Progenitor cell of endocrine pancreas (in vitro differentiated cells): ENCODE measurements at regions not wholly inside any gene's neighbourhood (a gene's known extent, or its start where the extent isn't known, plus 50 kb on each side); places are given as distances from the start of the nearest gene placed in this dataset.
"Not testable (repeated sequence)": the region's sequence is repeated elsewhere in the genome, so short reads cannot be mapped to it uniquely, and the experiment has no call there.

Experiments
- DNase-seq: peaks from one replicate; pipeline ENCODE4 v3.0.0; 2021; ENCODE audit warnings: low spot score; ENCODE audit not compliant: unreplicated experiment
- H3K27ac Mint-ChIP-seq: 2 replicates; pipeline ENCODE4 v1.8.0; 2021; ENCODE audit warnings: mild to moderate bottlenecking, moderate library complexity, mixed read lengths
- H3K27me3 Mint-ChIP-seq: 2 replicates; pipeline ENCODE4 v1.8.0; 2021; ENCODE audit warnings: mixed read lengths
- H3K36me3 Mint-ChIP-seq: 2 replicates; pipeline ENCODE4 v1.8.0; 2022; ENCODE audit warnings: mixed read lengths; ENCODE audit not compliant: insufficient read depth
- H3K4me1 Mint-ChIP-seq: 2 replicates; pipeline ENCODE4 v1.8.0; 2021; ENCODE audit warnings: low read depth, mixed read lengths
- H3K4me3 Mint-ChIP-seq: 2 replicates; pipeline ENCODE4 v1.8.0; 2021; ENCODE audit warnings: low read depth, mild to moderate bottlenecking, moderate library complexity, mixed read lengths
- H3K9me3 Mint-ChIP-seq: 2 replicates; pipeline ENCODE4 v1.8.0; 2021; ENCODE audit warnings: low read depth, mixed read lengths
- TF ChIP-seq, protein P1 (sequence below): fragments of 200-600 bp; sonication (generic); IDR thresholded peaks from one replicate; pipeline ENCODE4 v1.5.0; 2021; ENCODE audit warnings: antibody characterized with exemption, mild to moderate bottlenecking; ENCODE audit not compliant: unreplicated experiment

DNA sequence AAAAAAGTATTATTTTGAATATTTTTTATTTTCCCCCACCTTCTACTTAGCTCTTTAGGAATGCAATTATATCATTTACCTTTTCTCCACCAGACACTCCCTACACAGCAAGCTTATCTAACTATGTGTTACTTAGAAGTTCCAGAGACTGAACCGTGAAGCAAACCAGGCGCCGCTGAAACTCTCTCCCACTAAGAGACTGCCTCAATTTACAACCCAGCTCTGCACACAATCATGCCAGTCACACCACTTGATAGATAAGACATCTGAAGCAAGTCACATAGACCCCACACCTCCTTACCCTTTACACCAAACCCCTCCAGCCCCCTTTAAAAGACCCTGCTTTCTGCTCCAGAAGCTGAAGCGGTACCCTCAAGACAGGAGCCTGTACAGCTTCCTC lies 245.5 kb downstream of the S1PR1 start:
- no peaks in the 10 kb centered on the region for H3K27me3 Mint-ChIP-seq
- no peaks in the 10 kb centered on the region for H3K9me3 Mint-ChIP-seq
- DNase-seq = no peak
- TF ChIP-seq, protein P1, sequence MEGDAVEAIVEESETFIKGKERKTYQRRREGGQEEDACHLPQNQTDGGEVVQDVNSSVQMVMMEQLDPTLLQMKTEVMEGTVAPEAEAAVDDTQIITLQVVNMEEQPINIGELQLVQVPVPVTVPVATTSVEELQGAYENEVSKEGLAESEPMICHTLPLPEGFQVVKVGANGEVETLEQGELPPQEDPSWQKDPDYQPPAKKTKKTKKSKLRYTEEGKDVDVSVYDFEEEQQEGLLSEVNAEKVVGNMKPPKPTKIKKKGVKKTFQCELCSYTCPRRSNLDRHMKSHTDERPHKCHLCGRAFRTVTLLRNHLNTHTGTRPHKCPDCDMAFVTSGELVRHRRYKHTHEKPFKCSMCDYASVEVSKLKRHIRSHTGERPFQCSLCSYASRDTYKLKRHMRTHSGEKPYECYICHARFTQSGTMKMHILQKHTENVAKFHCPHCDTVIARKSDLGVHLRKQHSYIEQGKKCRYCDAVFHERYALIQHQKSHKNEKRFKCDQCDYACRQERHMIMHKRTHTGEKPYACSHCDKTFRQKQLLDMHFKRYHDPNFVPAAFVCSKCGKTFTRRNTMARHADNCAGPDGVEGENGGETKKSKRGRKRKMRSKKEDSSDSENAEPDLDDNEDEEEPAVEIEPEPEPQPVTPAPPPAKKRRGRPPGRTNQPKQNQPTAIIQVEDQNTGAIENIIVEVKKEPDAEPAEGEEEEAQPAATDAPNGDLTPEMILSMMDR = no peak
- no peak overlapping the region for H3K27ac Mint-ChIP-seq
- no peak overlapping the region for H3K4me3 Mint-ChIP-seq
- no peaks in the 10 kb centered on the region for H3K36me3 Mint-ChIP-seq
- peaks cover 2% of the 10 kb centered on the region for H3K4me1 Mint-ChIP-seq

DNA sequence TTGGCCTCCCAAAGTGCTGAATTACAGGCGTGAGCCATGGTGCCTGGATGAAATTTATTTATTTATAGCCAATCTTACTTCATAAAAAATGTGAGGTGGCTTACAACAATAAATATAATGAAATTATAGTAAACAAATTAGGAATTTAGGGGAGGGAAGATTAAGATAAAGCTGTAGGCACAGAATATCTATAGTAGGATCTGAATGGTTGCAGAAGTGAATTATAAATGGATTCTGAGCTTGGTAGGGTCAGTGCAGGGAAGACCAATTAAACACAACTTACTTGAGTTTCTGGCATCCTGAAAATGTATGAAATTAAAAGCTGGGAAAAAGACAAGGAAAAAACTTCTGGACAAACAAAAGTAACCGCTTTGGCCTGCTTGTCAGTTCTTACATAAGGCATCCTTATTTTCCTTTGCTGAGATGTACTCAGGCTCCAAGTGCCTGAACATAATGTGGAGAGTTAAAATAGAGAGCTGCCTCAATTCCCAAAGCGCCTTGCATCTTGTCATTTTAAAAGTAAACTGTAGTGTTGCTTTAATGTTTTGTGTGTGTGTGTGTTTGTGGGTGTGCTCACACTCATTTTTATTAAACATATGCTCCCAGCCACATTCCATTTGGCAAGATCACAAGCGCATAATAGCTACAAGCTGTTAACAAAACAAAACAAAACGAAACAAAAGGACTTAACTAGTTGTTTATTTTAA lies 247.3 kb downstream of the S1PR1 start:
- H3K27ac Mint-ChIP-seq = no peak overlapping the region
- no peak for DNase-seq
- H3K9me3 Mint-ChIP-seq = no peaks in the 10 kb centered on the region
- TF ChIP-seq, protein P1 = no peak
- no peaks in the 10 kb centered on the region for H3K27me3 Mint-ChIP-seq
- H3K4me3 Mint-ChIP-seq = no peak overlapping the region
- H3K4me1 Mint-ChIP-seq = peaks cover 2% of the 10 kb centered on the region
- no peaks in the 10 kb centered on the region for H3K36me3 Mint-ChIP-seq

DNA sequence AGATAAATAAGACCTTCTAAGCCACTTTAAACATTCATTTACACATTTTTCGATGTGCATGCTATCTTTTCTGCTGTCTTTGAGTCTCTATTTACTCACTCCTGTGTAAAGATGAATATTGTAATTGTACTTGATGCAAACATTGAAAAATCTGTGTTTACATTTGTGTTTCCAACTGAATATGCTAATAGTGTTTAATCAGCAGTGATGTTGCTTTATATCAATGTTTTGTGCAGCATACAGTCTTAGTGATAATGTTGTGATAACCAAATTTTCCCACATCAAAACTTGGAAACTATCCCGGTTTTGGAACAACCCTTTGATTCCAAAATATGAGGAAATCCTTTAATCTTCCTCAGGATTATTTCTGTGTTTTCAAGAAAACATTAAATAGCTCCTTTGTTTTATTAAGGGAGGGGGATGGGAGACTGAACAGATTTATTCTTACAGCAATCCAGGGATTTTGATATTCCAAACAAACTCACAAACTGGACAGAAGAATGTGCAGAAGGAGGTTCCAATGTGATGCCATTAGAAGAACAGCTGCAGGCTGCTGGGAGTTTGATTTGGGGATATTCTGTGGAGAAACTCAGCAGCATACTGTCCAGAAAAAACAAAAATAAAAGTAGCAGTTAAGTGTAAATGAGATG lies 248.0 kb downstream of the S1PR1 start:
- H3K27me3 Mint-ChIP-seq = no peaks in the 10 kb centered on the region
- H3K9me3 Mint-ChIP-seq = peaks cover 5% of the 10 kb centered on the region
- H3K36me3 Mint-ChIP-seq = no peaks in the 10 kb centered on the region
- TF ChIP-seq, protein P1 = no peak
- peaks cover 2% of the 10 kb centered on the region for H3K4me1 Mint-ChIP-seq
- no peak overlapping the region for H3K27ac Mint-ChIP-seq
- no peak for DNase-seq
- no peak overlapping the region for H3K4me3 Mint-ChIP-seq

DNA sequence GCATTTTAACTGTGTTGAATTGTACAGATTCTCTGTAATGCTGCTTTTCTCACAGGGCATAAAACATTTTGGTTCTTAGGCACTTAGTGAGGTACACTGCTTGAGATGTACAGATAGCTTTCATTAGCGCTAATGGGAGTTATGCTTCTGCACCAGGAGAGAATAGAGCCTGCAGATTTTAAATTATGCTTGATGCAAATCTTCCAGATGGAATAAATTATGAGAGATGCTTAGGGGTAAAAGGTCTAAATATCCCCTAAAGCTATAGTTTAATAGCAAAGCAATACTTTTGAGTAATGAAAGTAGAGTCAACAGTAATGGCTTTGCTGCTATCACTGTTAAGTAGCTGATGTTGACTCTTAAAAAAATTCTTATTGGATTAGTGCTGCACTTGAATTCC lies 248.9 kb downstream of the S1PR1 start:
- H3K4me3 Mint-ChIP-seq = no peak overlapping the region
- H3K27ac Mint-ChIP-seq = no peak overlapping the region
- H3K9me3 Mint-ChIP-seq = peaks cover 11% of the 10 kb centered on the region
- H3K27me3 Mint-ChIP-seq = no peaks in the 10 kb centered on the region
- TF ChIP-seq, protein P1 = no peak
- DNase-seq = no peak
- H3K36me3 Mint-ChIP-seq = no peaks in the 10 kb centered on the region
- H3K4me1 Mint-ChIP-seq = peaks cover 2% of the 10 kb centered on the region

DNA sequence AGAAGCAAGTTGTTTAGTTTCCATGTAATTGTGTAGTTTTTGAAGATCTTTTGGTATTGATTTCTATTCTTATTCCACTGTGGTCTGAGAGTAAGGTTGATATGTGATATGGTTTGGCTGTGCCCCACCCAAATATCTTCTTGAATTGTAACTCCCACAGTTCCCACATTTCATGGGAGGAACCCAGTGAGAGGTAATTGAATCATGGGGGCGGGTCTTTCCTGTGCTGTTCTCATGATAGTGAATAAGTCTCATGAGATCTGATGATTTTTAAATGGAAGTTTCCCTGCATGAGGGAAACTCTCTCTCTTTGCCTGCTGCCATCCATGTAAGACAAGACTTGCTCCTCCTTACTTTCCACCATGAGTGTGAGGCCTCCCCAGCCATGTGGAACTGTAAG lies 255.3 kb downstream of the S1PR1 start:
- H3K4me3 Mint-ChIP-seq, H3K4me1 Mint-ChIP-seq, H3K36me3 Mint-ChIP-seq, H3K27me3 Mint-ChIP-seq, DNase-seq, H3K27ac Mint-ChIP-seq: not testable (repeated sequence)
- H3K9me3 Mint-ChIP-seq = peaks cover 11% of the 10 kb centered on the region

DNA sequence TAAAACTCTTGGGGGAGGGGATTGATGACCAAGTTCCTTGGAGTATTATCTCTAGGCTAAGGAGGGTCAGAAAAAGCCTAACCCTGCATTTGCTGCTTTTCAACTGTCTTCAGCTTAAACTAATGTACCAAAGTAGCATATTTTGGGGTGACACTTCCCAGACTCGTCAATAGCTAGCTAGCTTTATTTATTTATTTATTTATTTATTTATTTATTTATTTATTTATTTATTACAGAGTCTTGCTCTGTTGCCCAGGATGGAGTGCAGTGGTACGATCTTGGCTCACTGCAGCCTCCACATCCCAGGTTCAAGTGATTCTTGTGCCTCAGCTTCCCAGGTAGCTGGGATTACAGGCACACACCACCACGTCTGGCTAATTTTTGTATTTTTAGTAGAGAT lies 257.1 kb downstream of the S1PR1 start:
- not testable (repeated sequence) for H3K4me3 Mint-ChIP-seq, H3K27me3 Mint-ChIP-seq, H3K4me1 Mint-ChIP-seq, DNase-seq, H3K27ac Mint-ChIP-seq, H3K36me3 Mint-ChIP-seq
- peaks cover 11% of the 10 kb centered on the region for H3K9me3 Mint-ChIP-seq
